KOPT-K1 (cell line): ENCODE measurements at regions not wholly inside any gene's neighbourhood (a gene's known extent, or its start where the extent isn't known, plus 50 kb on each side); places are given as distances from the start of the nearest gene placed in this dataset.
"Not testable (repeated sequence)": the region's sequence is repeated elsewhere in the genome, so short reads cannot be mapped to it uniquely, and the experiment has no call there.

Experiments
- H3K27ac ChIP-seq: fragments of 200-600 bp; sonication (generic); 2 replicates; pipeline ENCODE4 v1.5.1; 2016; ENCODE audit warnings: antibody characterized with exemption, mild to moderate bottlenecking, low read depth, low read length; ENCODE audit not compliant: poor library complexity, severe bottlenecking
- H3K36me3 ChIP-seq: fragments of 200-600 bp; sonication (generic); 2 replicates; pipeline ENCODE4 v1.5.1; 2017; ENCODE audit warnings: antibody characterized with exemption, mild to moderate bottlenecking, low read length, moderate library complexity; ENCODE audit not compliant: insufficient read depth
- H3K9me3 ChIP-seq: fragments of 200-600 bp; sonication (generic); 2 replicates; pipeline ENCODE4 v1.5.1; 2017; ENCODE audit warnings: antibody characterized with exemption, low read length, mild to moderate bottlenecking; ENCODE audit not compliant: insufficient read depth, poor library complexity, severe bottlenecking

DNA sequence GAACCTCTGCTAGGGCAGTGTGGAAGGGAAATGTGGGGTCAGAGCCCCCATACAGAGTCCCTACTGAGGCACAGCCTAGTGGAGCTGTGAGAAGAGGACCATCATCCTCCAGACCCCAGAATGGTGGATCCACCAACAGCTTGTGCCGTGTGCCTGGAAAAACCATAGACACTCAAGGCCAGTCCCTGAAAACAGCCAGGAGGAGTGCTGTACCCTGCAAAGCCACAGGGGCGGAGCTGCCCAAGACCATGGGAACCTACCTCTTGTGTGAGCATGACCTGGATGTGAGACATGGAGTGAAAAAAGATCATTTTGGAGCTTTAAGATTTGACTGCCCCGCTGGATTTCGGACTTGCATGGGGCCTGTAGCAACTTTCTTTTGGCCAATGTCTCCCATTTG, 143.4 kb upstream of the CCDC54 start:
- H3K9me3 ChIP-seq, H3K27ac ChIP-seq, H3K36me3 ChIP-seq: not testable (repeated sequence)

DNA sequence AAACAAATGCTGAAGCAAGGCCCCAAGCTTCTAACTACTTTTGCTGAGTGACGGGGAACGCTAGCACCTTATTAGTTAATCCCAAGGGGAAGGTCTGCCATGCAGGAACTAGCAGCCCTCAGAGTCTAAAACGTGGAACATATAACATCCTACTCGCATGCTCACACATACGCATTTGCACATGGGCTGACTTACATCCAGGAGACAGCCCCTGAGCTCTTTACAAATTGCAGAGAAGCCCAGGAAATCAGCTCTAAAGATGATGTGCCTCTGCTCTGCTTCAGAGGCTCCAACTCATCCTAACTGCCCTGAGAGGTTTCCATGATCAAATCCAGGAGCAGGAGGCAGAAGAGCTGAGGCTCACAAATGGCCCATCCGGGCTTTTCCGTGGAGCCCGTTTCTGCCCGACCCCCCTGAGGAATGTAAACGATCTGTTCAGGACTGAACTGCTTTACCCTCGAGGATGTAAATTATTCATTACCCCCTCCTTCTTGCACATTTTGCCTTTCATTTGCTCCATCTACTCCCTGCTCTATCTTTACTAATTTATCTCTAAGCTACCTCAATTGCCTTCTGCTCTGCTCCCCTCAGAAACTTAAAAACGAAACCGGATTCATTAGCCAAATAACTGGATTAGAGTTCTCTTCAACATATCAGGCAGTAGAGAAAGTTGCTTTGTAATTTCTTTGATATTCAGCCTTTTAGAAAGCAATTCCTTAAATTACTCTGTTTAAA, 141.9 kb upstream of the CCDC54 start:
- H3K27ac ChIP-seq = no peak overlapping the region
- no peaks in the 10 kb centered on the region for H3K9me3 ChIP-seq

DNA sequence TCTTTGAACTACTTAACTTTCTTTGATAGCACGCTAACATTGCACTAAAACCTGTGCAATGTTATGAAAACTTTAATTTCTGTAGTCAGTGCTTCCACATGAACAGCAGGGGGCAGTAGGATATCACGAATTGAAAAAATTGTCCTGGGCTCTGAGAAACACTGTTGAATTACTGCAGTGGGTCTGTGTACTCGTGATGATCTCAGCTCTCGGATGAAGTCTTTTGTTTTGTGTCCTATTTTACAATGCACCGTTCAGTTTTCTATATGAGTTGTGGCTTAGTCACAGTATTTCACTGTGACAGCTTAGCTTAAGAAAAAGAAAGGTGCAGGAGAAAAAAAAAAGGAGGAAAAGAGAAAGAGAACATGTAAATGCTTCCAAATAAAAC, 141.3 kb upstream of the CCDC54 start:
- Histone ChIP-seq H3K27ac (no peak overlapping the region), H3K9me3 (no peaks in the 10 kb centered on the region)

More for the DNA sequence above, 141.9 kb upstream of the CCDC54 start:
- no peaks in the 10 kb centered on the region for H3K36me3 ChIP-seq

DNA sequence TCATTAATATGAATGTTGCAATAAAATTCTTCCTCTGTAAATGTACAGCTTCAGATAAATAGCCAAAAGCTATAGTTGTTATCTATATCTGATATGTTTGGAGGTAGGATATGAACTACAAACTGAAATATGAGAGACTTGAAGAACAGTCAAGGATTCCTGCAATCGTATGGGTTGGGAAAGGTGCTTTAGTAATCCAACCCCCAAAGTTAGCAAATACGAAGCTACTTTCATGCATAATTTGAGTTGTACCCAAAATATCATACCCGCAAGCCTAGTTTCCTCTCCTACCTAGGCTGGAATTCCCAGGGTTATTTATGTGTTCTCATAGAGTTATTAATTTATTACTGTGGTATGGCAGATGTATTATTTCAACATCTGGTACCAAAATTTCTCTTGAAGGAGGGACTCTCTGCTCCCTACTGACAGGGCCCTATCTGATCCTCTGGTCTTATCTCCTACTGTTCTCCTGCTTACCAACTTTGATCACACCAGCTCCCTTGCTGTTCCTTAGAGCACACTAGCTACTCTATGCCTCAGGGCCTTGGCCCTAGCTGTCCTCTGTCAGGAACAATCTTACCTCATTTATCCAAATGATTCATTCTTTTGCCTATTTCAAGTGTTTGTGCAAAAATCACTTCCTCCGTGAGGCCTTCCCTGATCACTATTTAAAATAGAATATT, 140.4 kb upstream of the CCDC54 start:
- H3K36me3 ChIP-seq = no peaks in the 10 kb centered on the region
- H3K27ac ChIP-seq = no peak overlapping the region
- H3K9me3 ChIP-seq = no peaks in the 10 kb centered on the region

More for the DNA sequence above, 141.3 kb upstream of the CCDC54 start:
- H3K36me3 ChIP-seq = no peaks in the 10 kb centered on the region

DNA sequence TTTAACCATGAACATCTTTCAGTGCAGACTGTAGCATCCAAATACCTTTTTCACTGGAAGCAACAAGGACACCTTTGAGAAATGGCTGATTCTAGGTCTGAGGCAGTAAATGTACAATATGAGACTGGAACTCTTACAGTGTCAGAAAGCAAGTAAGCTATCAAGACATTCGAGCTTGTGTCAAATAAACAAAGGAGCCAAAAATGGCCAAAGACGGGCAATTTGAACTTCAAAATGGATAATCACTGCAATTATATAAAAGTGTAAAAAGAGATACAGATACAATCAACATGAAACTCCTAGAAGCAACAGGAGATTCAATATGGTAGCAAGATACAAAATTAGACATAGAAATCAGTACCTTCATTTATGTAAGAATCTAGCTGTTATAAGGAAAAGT, 138.5 kb upstream of the CCDC54 start:
- Histone ChIP-seq H3K27ac (no peak overlapping the region), H3K36me3 (no peaks in the 10 kb centered on the region), H3K9me3 (no peaks in the 10 kb centered on the region)

DNA sequence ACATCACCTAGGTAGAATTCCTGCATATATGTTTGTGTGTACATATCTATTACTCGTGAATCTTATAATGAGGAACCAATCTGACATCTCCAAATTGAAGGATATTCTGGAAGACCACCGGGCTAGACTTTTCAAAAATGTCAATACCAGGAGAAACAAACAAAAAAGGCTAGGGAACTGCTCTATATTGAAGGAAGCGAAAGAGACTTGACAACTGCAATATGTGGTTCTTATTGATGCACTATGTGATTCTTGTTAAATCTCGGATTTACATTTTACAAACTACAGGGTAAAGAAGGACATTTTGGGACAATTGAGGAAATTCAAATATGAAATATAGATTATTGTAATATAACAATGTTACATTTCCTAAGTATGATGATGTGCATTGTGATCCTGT, 137.5 kb upstream of the CCDC54 start:
- Histone ChIP-seq H3K27ac (no peak overlapping the region), H3K9me3 (no peaks in the 10 kb centered on the region), H3K36me3 (no peaks in the 10 kb centered on the region)

DNA sequence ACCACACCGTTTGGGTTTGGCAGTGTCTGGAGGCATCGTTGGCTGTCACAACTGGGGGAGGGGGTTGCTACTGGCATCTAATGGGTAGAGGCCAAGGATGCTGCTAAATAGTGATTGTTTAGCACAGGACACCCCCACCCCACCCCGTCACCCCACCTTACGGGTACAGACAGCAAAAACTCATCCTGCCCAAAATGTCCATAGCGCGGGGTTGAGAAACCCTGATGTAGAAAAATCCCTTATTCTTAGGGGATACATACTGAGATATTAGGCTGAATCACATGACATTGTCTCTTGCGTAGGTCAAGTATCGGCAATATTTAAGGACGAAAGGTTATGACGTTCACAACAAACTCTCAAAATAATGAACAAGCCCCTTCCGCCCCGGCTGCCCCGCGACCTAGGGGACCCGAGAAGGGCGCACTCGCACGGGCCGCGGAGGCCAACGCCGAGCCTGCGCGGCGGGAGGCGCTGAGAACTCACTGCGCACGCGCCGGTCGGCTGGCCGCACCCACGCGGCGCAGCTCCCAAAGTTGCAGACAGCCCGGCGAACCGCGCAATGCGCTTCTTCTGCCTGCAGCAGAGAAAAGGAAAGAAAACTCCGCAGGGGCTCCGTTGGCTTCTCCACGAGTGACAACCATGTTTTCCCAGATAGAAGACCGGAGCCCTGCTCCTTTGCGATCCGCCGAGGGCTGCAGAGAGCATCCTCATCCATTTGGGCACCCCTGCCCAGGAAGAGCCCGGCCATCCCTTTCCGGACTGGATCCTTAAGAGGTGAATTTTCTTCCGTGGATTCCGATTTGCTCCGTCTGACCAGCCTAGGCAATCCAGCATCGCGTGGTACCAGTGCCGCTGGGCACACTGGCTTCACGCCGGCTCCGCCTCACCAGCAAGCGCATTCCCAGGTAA, 136.8 kb upstream of the CCDC54 start:
- H3K36me3 ChIP-seq = no peaks in the 10 kb centered on the region; the same call in 1 of the 2 replicates
- no peaks in the 10 kb centered on the region for H3K9me3 ChIP-seq
- H3K27ac ChIP-seq = peak overlapping the region; percentile 39

DNA sequence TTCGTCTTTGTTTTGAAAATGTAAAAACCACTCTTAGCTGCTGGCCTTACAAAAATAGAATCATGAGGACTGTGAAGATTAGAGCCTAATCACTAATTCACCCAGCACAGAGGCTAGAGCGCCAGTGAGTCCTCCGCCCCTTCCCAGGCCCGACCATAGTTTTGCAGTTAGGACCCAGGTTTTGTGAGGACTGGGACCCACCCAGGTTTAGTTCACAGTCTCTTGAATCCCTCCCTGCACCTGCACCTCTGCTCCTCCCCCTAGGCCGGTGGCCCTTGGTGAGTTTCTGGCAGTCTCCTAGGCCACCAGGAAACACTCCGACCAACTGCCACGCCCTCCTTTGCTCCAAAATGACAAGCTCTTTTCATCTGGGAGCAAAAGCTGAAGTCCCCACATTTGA, 136.0 kb upstream of the CCDC54 start:
- Histone ChIP-seq H3K27ac (peak overlapping the region; percentile 39), H3K9me3 (no peaks in the 10 kb centered on the region), H3K36me3 (no peaks in the 10 kb centered on the region; the same call in 1 of the 2 replicates)

DNA sequence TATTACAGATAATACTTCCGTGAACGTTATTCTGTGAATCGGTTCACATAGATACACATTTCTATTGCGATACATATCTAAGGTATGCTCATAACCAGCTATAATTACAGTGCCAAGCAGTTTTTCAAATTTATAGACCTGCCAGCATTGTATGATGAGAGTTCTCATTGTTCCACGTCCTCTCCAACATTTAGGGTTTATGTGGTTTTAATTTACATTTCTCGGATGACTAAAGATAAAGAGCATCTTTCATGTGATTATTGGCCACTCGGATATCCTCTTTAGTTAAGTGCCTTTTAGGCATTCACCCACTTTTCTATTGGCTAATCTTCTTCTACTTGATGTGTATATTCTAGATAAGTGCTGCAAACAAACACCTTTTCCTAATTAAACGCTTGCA, 134.7 kb upstream of the CCDC54 start:
- Histone ChIP-seq H3K36me3 (no peaks in the 10 kb centered on the region; the same call in 1 of the 2 replicates), H3K27ac (no peak overlapping the region), H3K9me3 (no peaks in the 10 kb centered on the region)

DNA sequence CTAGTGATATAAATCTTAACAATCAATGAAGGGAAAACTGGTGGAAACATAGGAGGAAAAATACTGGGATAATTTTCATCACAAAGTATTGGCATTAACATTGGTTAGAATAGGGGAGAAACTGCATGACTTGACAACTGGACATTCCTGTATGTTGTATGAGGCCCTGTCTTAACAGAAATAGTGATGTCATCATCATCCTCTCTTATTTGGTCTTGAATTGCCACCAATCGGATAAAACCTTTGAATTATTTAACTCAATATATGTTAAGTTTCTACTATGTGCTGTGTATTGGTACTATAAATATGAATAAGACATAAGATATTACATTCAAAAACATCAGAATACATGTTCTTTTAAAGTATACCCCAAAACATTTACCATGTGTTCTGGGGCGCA, 130.1 kb upstream of the CCDC54 start:
- H3K36me3 ChIP-seq = no peaks in the 10 kb centered on the region; the same call in 1 of the 2 replicates
- no peaks in the 10 kb centered on the region for H3K9me3 ChIP-seq
- H3K27ac ChIP-seq = no peak overlapping the region

DNA sequence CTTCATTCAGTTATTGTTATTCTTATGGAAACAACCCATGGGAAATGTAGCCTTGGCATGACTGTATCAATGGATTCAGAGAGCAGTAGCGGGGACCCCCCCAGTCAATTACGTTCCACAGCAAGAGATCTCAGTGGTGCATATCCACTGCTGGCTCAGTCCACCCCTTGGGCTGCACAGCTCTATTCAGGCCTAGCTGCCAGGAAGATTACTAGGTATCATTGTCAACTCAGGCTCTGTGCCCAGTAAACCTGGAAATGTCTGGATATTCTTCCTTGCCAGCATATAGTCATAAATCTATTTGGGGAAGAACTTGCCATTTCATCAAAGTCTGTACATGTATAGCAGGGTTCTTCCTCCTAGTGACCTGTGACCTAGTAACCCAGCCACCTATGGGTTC, 128.1 kb upstream of the CCDC54 start:
- H3K36me3 ChIP-seq = no peaks in the 10 kb centered on the region; the same call in 1 of the 2 replicates

DNA sequence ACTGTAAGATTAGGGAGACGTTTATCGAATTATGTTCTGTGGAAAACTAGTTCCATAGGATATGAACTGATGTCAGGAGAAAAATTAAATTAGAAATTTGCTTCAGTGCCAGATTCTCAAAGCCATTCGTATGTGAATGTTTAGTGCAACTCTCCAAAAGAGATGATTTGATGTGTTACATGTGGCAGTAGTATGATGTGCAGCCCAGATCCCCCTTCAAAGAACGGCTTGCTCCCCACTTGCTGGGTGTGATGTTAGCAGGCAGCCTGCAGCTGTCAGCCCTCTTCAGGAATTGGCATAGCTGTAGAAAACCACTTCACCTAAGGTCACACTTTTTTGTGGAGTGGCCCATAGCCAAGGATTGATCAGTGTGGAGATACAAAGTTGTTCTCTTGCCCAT, 127.0 kb upstream of the CCDC54 start:
- Histone ChIP-seq H3K9me3 (no peaks in the 10 kb centered on the region), H3K36me3 (no peaks in the 10 kb centered on the region; the same call in 1 of the 2 replicates)

More for the DNA sequence above, 128.1 kb upstream of the CCDC54 start:
- no peak overlapping the region for H3K27ac ChIP-seq
- H3K9me3 ChIP-seq = no peaks in the 10 kb centered on the region

DNA sequence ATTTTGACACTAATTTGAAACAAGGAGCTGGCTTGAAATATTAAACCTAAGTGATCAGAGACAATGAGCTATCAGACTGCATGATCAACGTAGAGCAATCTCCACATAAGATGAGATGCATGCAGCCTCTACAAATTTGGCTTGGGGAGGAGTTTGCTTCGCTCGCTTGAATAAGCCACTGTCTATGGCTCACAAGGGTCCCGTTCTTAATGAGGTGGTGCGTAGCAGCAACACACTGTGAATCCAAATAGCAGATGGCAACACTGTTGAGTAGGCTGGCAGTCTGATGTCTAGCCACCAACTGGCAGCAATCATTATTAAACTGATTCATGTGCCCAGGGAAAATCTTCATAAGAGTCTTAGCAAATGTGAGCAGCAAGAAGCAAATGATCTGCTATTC, 125.4 kb upstream of the CCDC54 start:
- no peaks in the 10 kb centered on the region for H3K9me3 ChIP-seq
- no peak overlapping the region for H3K27ac ChIP-seq
- H3K36me3 ChIP-seq = no peaks in the 10 kb centered on the region

More for the DNA sequence above, 127.0 kb upstream of the CCDC54 start:
- no peak overlapping the region for H3K27ac ChIP-seq

DNA sequence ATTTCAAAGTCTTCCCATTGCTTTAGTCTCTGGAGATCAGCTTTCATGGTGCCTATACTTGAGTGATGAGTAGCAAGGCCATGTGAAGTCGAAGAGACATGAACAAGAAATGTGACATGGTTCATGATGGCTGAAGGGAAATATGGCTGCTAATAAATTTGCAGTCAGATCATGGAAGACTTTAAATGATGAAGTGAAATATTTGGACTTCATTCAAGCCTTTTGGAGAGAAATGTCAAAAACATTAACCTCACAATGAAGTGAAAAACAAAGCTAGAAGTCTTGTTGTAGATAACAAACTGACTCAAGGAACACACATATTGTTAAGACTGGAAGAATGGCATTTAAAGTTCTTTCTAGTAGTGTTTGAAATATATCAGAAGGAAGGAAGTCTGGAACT, 120.3 kb upstream of the CCDC54 start:
- Histone ChIP-seq H3K27ac (no peak overlapping the region), H3K9me3 (no peaks in the 10 kb centered on the region), H3K36me3 (no peaks in the 10 kb centered on the region)

DNA sequence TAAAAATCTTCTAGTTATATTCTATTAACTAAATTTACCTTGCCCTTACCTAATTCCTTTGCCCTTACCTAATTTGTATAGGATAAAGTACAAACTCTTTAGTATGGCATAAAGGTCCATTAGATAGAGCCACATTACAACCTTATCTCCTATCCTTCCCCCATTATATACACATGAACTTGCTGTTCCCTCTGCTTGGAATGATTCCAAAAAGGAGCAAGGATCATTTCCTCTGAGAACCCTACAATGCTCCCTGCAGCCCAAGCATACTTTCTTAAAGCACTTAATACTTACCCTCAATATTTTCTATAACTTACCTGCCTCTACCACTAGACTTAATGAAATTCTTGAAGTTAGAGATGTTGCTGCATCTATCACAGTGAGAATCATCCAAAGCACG, 118.9 kb upstream of the CCDC54 start:
- Histone ChIP-seq H3K36me3 (no peaks in the 10 kb centered on the region), H3K9me3 (no peaks in the 10 kb centered on the region), H3K27ac (no peak overlapping the region)
